ENCODE measurements at regions not wholly inside any gene's neighbourhood (a gene's known extent, or its start where the extent isn't known, plus 50 kb on each side); places are given as distances from the start of the nearest gene placed in this dataset.

DNA sequence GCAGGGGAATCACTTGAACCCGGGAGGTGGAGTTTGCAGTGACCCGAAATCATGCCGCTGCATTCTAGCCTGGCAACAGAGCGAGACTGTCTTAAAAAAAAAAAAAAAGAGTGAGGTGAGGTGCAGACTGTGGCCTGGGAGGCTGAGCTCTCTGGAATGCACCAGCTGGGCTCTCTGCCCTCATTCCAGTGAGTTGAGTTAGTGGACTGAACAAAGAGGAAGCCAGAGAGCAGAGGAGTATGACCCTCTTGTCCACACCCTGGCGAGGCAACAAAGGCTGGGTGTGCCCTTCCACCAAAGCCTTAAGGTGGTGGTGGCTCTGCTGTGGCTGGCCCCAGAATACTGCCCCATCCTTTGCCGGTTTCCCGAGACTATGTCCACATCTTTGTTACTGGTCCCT, 71.3 kb upstream of the ACKR3 start:
- no peak overlapping the region for H3K27ac ChIP-seq
- TF ChIP-seq, protein P1, sequence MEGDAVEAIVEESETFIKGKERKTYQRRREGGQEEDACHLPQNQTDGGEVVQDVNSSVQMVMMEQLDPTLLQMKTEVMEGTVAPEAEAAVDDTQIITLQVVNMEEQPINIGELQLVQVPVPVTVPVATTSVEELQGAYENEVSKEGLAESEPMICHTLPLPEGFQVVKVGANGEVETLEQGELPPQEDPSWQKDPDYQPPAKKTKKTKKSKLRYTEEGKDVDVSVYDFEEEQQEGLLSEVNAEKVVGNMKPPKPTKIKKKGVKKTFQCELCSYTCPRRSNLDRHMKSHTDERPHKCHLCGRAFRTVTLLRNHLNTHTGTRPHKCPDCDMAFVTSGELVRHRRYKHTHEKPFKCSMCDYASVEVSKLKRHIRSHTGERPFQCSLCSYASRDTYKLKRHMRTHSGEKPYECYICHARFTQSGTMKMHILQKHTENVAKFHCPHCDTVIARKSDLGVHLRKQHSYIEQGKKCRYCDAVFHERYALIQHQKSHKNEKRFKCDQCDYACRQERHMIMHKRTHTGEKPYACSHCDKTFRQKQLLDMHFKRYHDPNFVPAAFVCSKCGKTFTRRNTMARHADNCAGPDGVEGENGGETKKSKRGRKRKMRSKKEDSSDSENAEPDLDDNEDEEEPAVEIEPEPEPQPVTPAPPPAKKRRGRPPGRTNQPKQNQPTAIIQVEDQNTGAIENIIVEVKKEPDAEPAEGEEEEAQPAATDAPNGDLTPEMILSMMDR (conservative IDR thresholded peaks at IDR 0.05; ENCODE audit: low read depth) = no peak
- ChIA-PET CTCF (interaction anchor here (0.8 kb wide), 1 partner anchor 347 kb away, joined by 3 read pairs; no protein-coding TSS in a partner anchor), POLR2A (ENCODE audit: low non-redundant PET) (no interaction called here)
- no peak for DNase-seq (ENCODE audit: low spot score)

DNA sequence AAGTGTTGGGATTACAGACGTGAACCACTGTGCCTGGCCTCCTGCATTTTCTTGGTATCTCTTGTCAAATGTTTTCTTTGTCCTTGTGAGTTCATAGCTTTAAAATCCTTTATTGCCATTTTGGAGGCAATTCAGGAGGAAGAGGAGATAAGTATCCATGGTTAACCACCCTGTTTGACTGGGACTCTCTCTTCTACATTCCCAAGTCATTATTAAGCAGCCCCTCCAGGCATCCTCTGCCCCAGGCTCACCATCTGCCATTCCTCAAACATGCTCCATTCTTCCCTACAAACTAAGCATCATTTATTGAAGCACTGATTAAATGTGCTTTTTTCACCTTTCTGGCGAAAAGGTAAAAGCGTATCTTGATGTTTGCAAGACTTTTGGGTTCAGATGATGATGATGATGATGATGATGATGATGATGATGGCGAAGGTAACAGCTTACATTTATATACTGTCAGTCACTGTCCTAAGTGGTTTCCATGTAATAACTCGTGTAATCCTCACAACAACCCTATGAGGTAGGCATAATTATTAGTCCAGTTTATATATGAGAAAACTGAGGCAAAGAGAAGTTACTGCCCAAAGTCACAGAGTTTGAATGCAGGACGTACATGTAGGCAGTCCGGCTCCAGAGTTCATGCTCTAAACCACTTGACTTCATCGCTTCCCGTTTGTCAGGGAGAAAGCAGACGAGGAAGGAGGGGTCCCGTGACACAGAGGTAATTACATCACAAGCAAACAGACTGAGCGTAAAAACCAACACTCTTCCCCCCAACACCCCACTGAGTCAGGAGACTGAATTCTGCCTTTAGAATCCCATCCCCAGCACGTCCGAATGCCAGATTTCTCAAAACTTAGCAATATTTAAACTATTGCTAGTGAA, 69.7 kb upstream of the ACKR3 start:
- TF ChIP-seq, protein P1 (conservative IDR thresholded peaks at IDR 0.05; ENCODE audit: low read depth) = no peak
- CTCF ChIA-PET = interaction anchor here (0.6 kb wide), 1 partner anchor 85 kb away, joined by 4 read pairs; no protein-coding TSS in a partner anchor
- no peak overlapping the region for H3K27ac ChIP-seq
- POLR2A ChIA-PET (ENCODE audit: low non-redundant PET) = no interaction called here
- DNase-seq (ENCODE audit: low spot score) = no peak

DNA sequence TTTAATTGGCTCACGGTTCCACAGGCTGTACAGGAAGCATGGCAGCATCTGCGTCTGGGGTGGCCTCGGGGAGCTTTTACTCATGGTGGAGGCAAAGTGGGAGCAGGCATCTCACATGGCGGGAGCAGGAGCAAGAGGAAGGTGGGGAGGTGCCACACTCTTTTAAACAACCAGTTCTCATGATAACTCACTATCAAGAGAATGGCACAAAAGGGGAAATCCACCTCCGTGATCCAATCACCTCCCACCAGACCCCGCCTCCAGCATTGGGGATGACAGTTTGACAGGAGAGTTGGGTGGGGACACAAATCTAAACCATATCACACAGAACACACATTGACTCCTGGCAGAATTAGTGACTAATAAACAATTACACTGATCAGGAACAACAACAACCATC, 68.6 kb upstream of the ACKR3 start:
- TF ChIP-seq, protein P1 (conservative IDR thresholded peaks at IDR 0.05; ENCODE audit: low read depth) = no peak
- no peak for DNase-seq (ENCODE audit: low spot score)
- ChIA-PET CTCF (no interaction called here), POLR2A (ENCODE audit: low non-redundant PET) (no interaction called here)
- H3K27ac ChIP-seq = no peak overlapping the region

DNA sequence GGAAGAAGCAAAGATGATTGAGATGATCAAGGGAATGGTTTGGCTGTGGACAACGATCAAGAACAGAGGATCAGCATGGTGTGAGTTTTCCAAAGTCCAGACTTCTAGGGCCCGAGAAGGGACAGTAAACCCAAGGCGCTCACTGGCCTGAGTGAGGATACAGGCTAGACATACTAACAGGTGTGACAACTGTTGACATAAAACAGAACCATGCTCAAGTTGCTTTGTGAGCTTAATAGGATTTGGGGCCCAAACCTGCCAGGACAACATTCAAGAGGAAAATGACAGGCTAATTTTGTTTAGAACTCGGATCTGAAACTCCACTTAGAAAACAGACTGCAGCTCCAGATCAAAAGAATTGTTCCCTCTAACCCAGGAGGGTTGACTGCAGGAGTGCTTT, 68.1 kb upstream of the ACKR3 start:
- DNase-seq (ENCODE audit: low spot score) = no peak
- CTCF ChIA-PET = interaction anchor here (0.7 kb wide), 1 partner anchor 862 kb away, joined by 3 read pairs; no protein-coding TSS in a partner anchor
- no peak overlapping the region for H3K27ac ChIP-seq
- TF ChIP-seq, protein P1 (conservative IDR thresholded peaks at IDR 0.05; ENCODE audit: low read depth) = no peak
- POLR2A ChIA-PET (ENCODE audit: low non-redundant PET) = no interaction called here

DNA sequence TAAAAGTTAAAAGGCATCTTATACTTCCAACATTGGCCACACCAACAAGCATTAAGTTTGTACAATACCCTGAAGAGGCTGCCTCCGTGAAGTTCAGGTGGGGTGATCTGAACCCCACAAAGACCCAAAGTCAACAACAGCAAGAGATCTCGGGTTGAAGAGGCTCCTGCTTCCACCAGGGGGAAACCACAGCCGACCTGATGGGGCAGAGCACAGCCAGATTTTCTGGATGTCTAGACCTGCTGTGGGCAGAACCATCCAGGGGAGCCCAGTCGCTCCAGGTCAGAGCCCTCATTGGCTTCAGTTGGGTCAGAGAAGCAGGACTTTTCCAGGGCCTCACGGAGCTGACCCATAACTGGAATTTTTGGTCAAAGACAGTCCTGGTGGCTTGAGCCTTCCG, 66.5 kb upstream of the ACKR3 start:
- no peak overlapping the region for H3K27ac ChIP-seq
- POLR2A ChIA-PET (ENCODE audit: low non-redundant PET) = no interaction called here
- CTCF ChIA-PET = no interaction called here
- TF ChIP-seq, protein P1 (conservative IDR thresholded peaks at IDR 0.05; ENCODE audit: low read depth) = no peak
- no peak for DNase-seq (ENCODE audit: low spot score)

DNA sequence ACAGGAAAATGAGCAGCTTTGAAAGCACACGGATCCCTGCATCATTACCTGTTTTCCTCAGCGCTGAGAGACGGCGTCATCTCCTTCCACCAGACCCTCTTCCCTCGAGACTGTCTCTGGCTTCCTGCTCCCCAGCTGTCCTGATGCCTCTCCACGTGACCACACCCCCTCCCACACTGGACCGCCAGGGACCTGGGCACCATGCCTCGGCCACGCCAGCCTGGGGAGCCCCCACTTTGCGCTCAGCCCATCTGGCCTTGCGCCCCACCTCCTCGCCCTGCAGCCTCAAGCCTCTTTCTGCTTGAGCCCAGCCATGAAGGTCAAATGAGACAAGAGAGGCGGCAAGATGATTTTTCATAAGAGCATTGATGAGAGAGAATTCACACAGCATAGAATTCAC, 66.0 kb upstream of the ACKR3 start:
- ChIA-PET POLR2A (ENCODE audit: low non-redundant PET) (no interaction called here), CTCF (no interaction called here)
- DNase-seq (ENCODE audit: low spot score) = no peak
- TF ChIP-seq, protein P1 (conservative IDR thresholded peaks at IDR 0.05; ENCODE audit: low read depth) = no peak
- no peak overlapping the region for H3K27ac ChIP-seq
